Uterus (tissue), 2 donors: ENCODE measurements at regions not wholly inside any gene's neighbourhood (a gene's known extent, or its start where the extent isn't known, plus 50 kb on each side); places are given as distances from the start of the nearest gene placed in this dataset.

Experiments
- CTCF ChIP-seq, 4 experiments: fragments of 200-600 bp in 2 of 4; fragments of 450-650 bp in 2 of 4; sonication (generic) in 2 of 4; IDR thresholded peaks; one replicate each; pipeline ENCODE4 v1.5.1; 2016 to 2019; ENCODE audit warnings: antibody characterized with exemption in 4 of 4, mild to moderate bottlenecking in 2 of 4, moderate library complexity in 1 of 4
- POLR2A ChIP-seq, 2 donors: fragments of 450-650 bp; IDR thresholded peaks; one replicate each; pipeline ENCODE4 v1.6.1; 2016; ENCODE audit warnings: antibody characterized with exemption in 2 of 2, mild to moderate bottlenecking in 1 of 2, moderate library complexity in 1 of 2

GRCh38 chr18:22829781-22830180, 103.3 kb upstream of the RBBP8 start:
- TF ChIP-seq CTCF (IDR thresholded peaks at IDR 0.05) (no peak), POLR2A (IDR thresholded peaks at IDR 0.05) (no peak)
